Loucy (cell line): ENCODE measurements at regions not wholly inside any gene's neighbourhood (a gene's known extent, or its start where the extent isn't known, plus 50 kb on each side); places are given as distances from the start of the nearest gene placed in this dataset.

Experiments used
- H2AFZ ChIP-seq: fragments of 200-600 bp; sonication (generic); 2 replicates; pipeline ENCODE4 v1.6.0; 2016; ENCODE audit warnings: antibody characterized with exemption, mild to moderate bottlenecking, low read length, moderate library complexity
- H3F3A ChIP-seq: fragments of 200-600 bp; 2 replicates; pipeline ENCODE4 v1.6.0; 2016; ENCODE audit warnings: antibody characterized with exemption, low read depth, mild to moderate bottlenecking
- H3K27me3 ChIP-seq: fragments of 200-600 bp; sonication (generic); 2 replicates; pipeline ENCODE4 v1.6.1; 2014; ENCODE audit warnings: low read length, mild to moderate bottlenecking; ENCODE audit not compliant: insufficient read depth, poor library complexity, severe bottlenecking
- H3K36me3 ChIP-seq: fragments of 200-600 bp; sonication (generic); 2 replicates; pipeline ENCODE4 v1.6.1; 2016; ENCODE audit warnings: low read length; ENCODE audit not compliant: insufficient read depth
- H3K4me1 ChIP-seq: fragments of 200-600 bp; sonication (generic); 2 replicates; pipeline ENCODE4 v1.5.1; 2014; ENCODE audit warnings: low read length, mild to moderate bottlenecking; ENCODE audit not compliant: insufficient read depth, poor library complexity, severe bottlenecking
- H3K4me2 ChIP-seq: fragments of 200-600 bp; sonication (generic); 2 replicates; pipeline ENCODE4 v1.6.0; 2014; ENCODE audit warnings: antibody characterized with exemption, low read length, low read depth, mild to moderate bottlenecking; ENCODE audit not compliant: poor library complexity, severe bottlenecking
- H3K4me3 ChIP-seq: fragments of 200-600 bp; sonication (generic); 2 replicates; pipeline ENCODE4 v1.5.1; 2014; ENCODE audit warnings: low read length, mild to moderate bottlenecking, mixed read lengths; ENCODE audit not compliant: poor library complexity, severe bottlenecking
- H3K79me2 ChIP-seq: fragments of 200-600 bp; sonication (generic); 2 replicates; pipeline ENCODE4 v1.6.1; 2014; ENCODE audit warnings: low read length; ENCODE audit not compliant: insufficient read depth
- H3K9ac ChIP-seq: fragments of 200-600 bp; sonication (generic); 2 replicates; pipeline ENCODE4 v1.6.0; 2014; ENCODE audit warnings: mild to moderate bottlenecking, low read depth, low read length, moderate library complexity; ENCODE audit not compliant: poor library complexity, severe bottlenecking
- H3K9me2 ChIP-seq: fragments of 200-600 bp; sonication (generic); replicated peaks from 2 replicates; pipeline ENCODE4 v1.6.1; 2016; ENCODE audit warnings: low read depth, low read length, mixed read lengths
- H3K9me3 ChIP-seq: fragments of 200-600 bp; sonication (generic); 2 replicates; pipeline ENCODE4 v1.6.1; 2014; ENCODE audit warnings: mild to moderate bottlenecking, antibody characterized with exemption, low read length, low read depth; ENCODE audit not compliant: insufficient read depth
- H4K20me1 ChIP-seq: fragments of 200-600 bp; sonication (generic); 2 replicates; pipeline ENCODE4 v1.6.0; 2014; ENCODE audit warnings: antibody characterized with exemption, low read length, mild to moderate bottlenecking; ENCODE audit not compliant: insufficient read depth, poor library complexity, severe bottlenecking
- EZH2phosphoT487 ChIP-seq: fragments of 200-600 bp; IDR thresholded peaks from 2 replicates; pipeline ENCODE4 v1.6.1; 2018; ENCODE audit warnings: antibody characterized with exemption, mild to moderate bottlenecking, moderate library complexity, borderline replicate concordance
- TF ChIP-seq, protein P1 (sequence below): fragments of 200-600 bp; sonication (generic); conservative IDR thresholded peaks from 2 replicates; pipeline ENCODE4 v1.5.1; 2014; ENCODE audit warnings: mild to moderate bottlenecking, antibody characterized with exemption, low read length

DNA sequence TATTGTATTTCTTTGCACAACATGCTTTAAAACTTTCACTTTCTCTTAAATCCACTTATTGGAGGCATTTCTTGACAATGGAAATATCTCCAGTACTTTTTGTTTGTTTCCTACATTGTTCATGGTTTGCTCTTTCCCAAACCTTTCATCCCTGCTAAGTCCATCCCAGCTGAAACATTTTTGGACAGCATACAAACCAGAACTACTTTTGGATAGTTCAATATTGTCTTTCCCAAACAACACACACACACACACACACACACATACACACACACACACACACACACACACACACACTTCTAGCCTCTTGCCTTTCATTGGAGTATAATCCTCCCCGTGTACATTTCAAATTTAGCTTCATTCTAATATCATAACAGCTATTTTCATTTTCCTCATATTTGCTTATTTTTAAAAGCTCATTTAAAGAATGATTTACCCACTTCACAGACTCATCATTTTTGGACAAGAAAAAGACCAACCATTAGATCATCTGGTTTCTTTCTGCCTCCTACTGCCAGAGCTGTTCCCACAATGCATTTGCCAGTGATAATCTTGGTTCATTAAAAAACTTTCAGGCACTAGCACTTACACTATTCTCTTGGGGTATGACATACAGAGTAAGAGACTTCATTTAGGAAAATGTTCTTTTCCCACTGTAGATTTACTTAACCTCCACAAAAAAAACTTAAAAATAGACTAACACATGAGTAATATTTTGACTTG is 248.1 kb downstream of the CD109 start:
- H3K79me2 ChIP-seq: no peaks in the 10 kb centered on the region
- H3K9me3 ChIP-seq: peaks cover 6% of the 10 kb centered on the region; the same call in 1 of the 2 replicates
- H2AFZ ChIP-seq: no peak overlapping the region
- no peak overlapping the region for H3K4me3 ChIP-seq
- no peaks in the 10 kb centered on the region for H4K20me1 ChIP-seq
- no peak for TF ChIP-seq EZH2phosphoT487
- TF ChIP-seq, protein P1, sequence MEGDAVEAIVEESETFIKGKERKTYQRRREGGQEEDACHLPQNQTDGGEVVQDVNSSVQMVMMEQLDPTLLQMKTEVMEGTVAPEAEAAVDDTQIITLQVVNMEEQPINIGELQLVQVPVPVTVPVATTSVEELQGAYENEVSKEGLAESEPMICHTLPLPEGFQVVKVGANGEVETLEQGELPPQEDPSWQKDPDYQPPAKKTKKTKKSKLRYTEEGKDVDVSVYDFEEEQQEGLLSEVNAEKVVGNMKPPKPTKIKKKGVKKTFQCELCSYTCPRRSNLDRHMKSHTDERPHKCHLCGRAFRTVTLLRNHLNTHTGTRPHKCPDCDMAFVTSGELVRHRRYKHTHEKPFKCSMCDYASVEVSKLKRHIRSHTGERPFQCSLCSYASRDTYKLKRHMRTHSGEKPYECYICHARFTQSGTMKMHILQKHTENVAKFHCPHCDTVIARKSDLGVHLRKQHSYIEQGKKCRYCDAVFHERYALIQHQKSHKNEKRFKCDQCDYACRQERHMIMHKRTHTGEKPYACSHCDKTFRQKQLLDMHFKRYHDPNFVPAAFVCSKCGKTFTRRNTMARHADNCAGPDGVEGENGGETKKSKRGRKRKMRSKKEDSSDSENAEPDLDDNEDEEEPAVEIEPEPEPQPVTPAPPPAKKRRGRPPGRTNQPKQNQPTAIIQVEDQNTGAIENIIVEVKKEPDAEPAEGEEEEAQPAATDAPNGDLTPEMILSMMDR: no peak
- no peaks in the 10 kb centered on the region for H3K36me3 ChIP-seq
- H3K9me2 ChIP-seq: no peaks in the 10 kb centered on the region
- H3K27me3 ChIP-seq: no peaks in the 10 kb centered on the region
- no peaks in the 10 kb centered on the region for H3K4me1 ChIP-seq
- H3K4me2 ChIP-seq: no peak overlapping the region
- H3K9ac ChIP-seq: no peak overlapping the region
- no peaks in the 10 kb centered on the region for H3F3A ChIP-seq

DNA sequence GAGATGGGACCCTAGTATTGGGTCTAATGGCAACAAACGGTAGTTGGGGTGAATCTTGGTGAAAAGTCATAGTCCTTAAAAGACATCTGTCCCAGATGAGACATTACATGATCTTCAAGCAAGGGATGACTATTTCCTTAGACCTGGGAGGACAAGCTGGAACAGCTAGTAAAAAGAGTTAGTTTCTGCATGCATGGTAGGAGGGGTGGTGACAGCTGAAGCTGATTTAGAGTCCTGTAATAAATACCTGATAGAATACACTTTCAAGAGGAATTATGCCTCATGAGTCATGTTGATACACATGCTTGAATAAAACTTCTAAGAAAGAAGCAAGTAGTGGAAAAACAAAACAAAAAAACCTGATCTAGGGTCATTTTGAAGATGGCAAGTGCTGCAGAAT is 247.4 kb downstream of the CD109 start:
- Histone ChIP-seq H3F3A (no peaks in the 10 kb centered on the region), H3K9ac (no peak overlapping the region), H3K27me3 (no peaks in the 10 kb centered on the region), H3K4me3 (no peak overlapping the region), H3K36me3 (no peaks in the 10 kb centered on the region), H3K79me2 (no peaks in the 10 kb centered on the region), H3K9me2 (no peaks in the 10 kb centered on the region), H3K9me3 (peaks cover 6% of the 10 kb centered on the region; the same call in 1 of the 2 replicates), H3K4me2 (no peak overlapping the region), H4K20me1 (no peaks in the 10 kb centered on the region), H3K4me1 (no peaks in the 10 kb centered on the region), H2AFZ (no peak overlapping the region)
- TF ChIP-seq, protein P1: no peak
- no peak for TF ChIP-seq EZH2phosphoT487

DNA sequence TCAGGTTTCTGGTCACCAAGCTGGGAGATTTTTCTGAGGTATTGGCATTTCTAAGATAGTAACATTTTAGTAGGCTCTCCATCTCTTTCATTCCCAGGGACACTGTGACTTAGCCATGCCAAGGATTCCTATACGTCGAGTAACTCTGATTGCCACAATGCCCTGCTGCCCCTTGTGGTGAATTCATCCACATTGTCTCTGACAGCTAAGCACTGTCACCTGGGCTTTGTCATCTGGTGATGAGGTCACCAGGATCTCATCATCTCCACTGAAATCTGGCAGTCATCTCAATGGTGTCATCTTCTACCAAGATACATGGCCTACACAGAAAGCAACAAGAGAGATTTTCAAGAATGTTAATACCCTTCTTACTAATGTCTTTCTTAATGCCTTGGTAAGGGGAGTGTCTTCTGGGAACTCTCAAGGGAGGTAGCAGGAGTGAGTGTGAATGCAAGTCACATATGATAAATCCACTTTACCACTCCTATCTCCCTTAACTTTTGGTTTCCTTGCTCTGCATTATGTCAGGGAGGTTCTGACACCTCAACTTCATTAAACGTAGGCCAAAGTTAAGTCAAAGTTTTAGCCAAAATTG is 246.7 kb downstream of the CD109 start:
- no peaks in the 10 kb centered on the region for H3K36me3 ChIP-seq
- no peaks in the 10 kb centered on the region for H3F3A ChIP-seq
- no peak overlapping the region for H3K4me2 ChIP-seq
- H3K27me3 ChIP-seq: no peaks in the 10 kb centered on the region
- H3K4me3 ChIP-seq: no peak overlapping the region
- no peak overlapping the region for H2AFZ ChIP-seq
- no peak for TF ChIP-seq EZH2phosphoT487
- TF ChIP-seq, protein P1: peak; percentile 21; the same call in 1 of the 2 replicates
- H4K20me1 ChIP-seq: no peaks in the 10 kb centered on the region
- H3K4me1 ChIP-seq: no peaks in the 10 kb centered on the region
- H3K79me2 ChIP-seq: no peaks in the 10 kb centered on the region
- H3K9me2 ChIP-seq: no peaks in the 10 kb centered on the region
- H3K9me3 ChIP-seq: 0 out of 2 replicates have a peak, but pooled peaks cover 3% of the 10 kb centered on the region
- no peak overlapping the region for H3K9ac ChIP-seq
